ENCODE measurements at regions not wholly inside any gene's neighbourhood (a gene's known extent, or its start where the extent isn't known, plus 50 kb on each side); places are given as distances from the start of the nearest gene placed in this dataset.

DNA sequence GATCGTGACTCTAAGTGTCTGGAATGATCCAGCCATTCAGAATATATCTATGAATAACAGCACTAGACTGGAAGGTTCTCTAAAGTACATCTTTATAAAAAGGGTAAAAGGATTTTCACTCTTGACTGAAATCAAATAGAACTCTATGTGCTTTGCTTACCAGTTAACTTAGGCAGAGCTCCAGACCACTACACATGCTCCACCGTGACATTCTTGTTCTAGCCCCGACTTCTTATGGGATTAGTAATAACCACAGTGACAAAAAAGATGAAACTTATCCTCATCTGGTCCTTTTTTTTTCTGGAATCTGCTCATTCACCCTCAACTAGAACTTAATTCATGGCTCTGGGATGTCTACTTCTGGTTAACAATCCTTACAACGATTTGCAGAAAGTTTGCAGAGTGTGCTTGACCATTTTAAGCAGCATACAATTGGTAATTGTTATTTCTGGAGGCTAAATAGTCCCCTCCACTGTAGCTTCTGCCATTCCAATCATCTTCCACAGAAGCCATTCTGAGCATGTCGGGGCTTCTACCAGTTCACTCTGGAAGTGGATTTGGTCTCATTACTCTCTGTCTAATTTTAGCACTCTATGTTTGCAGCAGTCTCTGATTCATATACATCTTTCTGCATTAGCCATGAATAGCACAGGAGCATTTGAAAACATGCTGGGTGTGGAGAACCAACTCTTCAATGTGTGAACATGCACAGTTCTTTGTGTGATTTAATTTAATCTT lies 163.7 kb upstream of the CDC14C start:
- TF ChIP-seq EZH2 (IDR thresholded peaks at IDR 0.05; ENCODE audit: insufficient read depth, poor library complexity, severe bottlenecking), result no peak
- no peak for TF ChIP-seq EZH2phosphoT487 (IDR thresholded peaks at IDR 0.05; ENCODE audit: insufficient read depth, low read depth)

Measured in GM23248 (cell line).